Keratinocyte (primary cell): ENCODE measurements at regions not wholly inside any gene's neighbourhood (a gene's known extent, or its start where the extent isn't known, plus 50 kb on each side); places are given as distances from the start of the nearest gene placed in this dataset.

Experiments used
- DNase-seq: peaks from one replicate; pipeline ENCODE4 v3.0.0-alpha.2; 2011; ENCODE audit warnings: low read depth, missing footprints, low spot score
- FAIRE-seq: peaks from 2 replicates; lab custom pipeline; 2011; peaks lifted over from hg19 to GRCh38; lab: Jason Lieb, UNC
- H2AFZ ChIP-seq: 2 replicates; pipeline ENCODE4 v1.6.0; 2012; ENCODE audit warnings: low read length, control low read depth, inconsistent platforms; ENCODE audit not compliant: control insufficient read depth
- H3K27ac ChIP-seq: 2 replicates; pipeline ENCODE4 v1.5.1; 2011; ENCODE audit warnings: low read length; ENCODE audit not compliant: control insufficient read depth, insufficient read depth
- H3K27me3 ChIP-seq: 3 replicates; pipeline ENCODE4 v1.6.0; 2011; ENCODE audit warnings: low read length; ENCODE audit not compliant: control insufficient read depth, insufficient read depth; ENCODE audit errors: extremely low read depth
- H3K36me3 ChIP-seq, 2 experiments: 2 replicates in 1 of 2; 3 replicates in 1 of 2; pipeline ENCODE4 v1.5.1; 2011; ENCODE audit warnings: low read length in 2 of 2, mild to moderate bottlenecking in 1 of 2; ENCODE audit not compliant: control insufficient read depth in 2 of 2, insufficient read depth in 2 of 2; ENCODE audit errors: extremely low read depth in 1 of 2
- H3K4me1 ChIP-seq: 3 replicates; pipeline ENCODE4 v1.5.1; 2011; ENCODE audit warnings: low read length; ENCODE audit not compliant: control insufficient read depth, insufficient read depth; ENCODE audit errors: extremely low read depth
- H3K4me2 ChIP-seq: 3 replicates; pipeline ENCODE4 v1.6.0; 2011; ENCODE audit warnings: low read depth, low read length; ENCODE audit not compliant: control insufficient read depth, insufficient read depth; ENCODE audit errors: extremely low read depth
- H3K4me3 ChIP-seq, 3 experiments: fragments of 200-600 bp in 1 of 3; sonication (generic) in 1 of 3; 2 replicates in 2 of 3; 3 replicates in 1 of 3; pipeline ENCODE4 v1.5.1; 2011 to 2016; ENCODE audit warnings: low read length in 3 of 3, mild to moderate bottlenecking in 3 of 3, control low read depth in 2 of 3, inconsistent platforms in 1 of 3, low read depth in 1 of 3, mixed read lengths in 1 of 3, mixed run types in 1 of 3, moderate library complexity in 1 of 3; ENCODE audit not compliant: control insufficient read depth in 2 of 3, insufficient read depth in 2 of 3; ENCODE audit errors: extremely low read depth in 1 of 3
- H3K79me2 ChIP-seq: 2 replicates; pipeline ENCODE4 v1.6.0; 2012; ENCODE audit warnings: low read length; ENCODE audit not compliant: control insufficient read depth, insufficient read depth
- H3K9ac ChIP-seq: 3 replicates; pipeline ENCODE4 v1.6.0; 2011; ENCODE audit warnings: low read length; ENCODE audit not compliant: control insufficient read depth, insufficient read depth; ENCODE audit errors: extremely low read depth
- H3K9me1 ChIP-seq: 3 replicates; pipeline ENCODE4 v1.6.0; 2011; ENCODE audit warnings: low read length; ENCODE audit not compliant: control insufficient read depth, insufficient read depth; ENCODE audit errors: extremely low read depth
- H3K9me3 ChIP-seq: 2 replicates; pipeline ENCODE4 v1.5.1; 2012; ENCODE audit warnings: low read depth, low read length; ENCODE audit not compliant: control insufficient read depth
- H4K20me1 ChIP-seq: 3 replicates; pipeline ENCODE4 v1.6.0; 2011; ENCODE audit warnings: low read length; ENCODE audit not compliant: control insufficient read depth, insufficient read depth; ENCODE audit errors: extremely low read depth
- CTCF ChIP-seq, 3 experiments: IDR thresholded peaks in 1 of 3; conservative IDR thresholded peaks in 1 of 3; optimal IDR thresholded peaks in 1 of 3; 2 replicates in 2 of 3; 3 replicates in 1 of 3; pipeline versions ENCODE3 to v1.5.1; 2011; ENCODE audit warnings: low read length in 3 of 3, mild to moderate bottlenecking in 3 of 3, moderate library complexity in 2 of 3, control low read depth in 1 of 3, inconsistent platforms in 1 of 3; ENCODE audit not compliant: insufficient read depth in 2 of 3; ENCODE audit errors: extremely low read depth in 1 of 3
- EZH2 ChIP-seq: IDR thresholded peaks from one replicate; pipeline ENCODE4 v1.6.1; 2012; ENCODE audit warnings: inconsistent platforms, mild to moderate bottlenecking, low read length, moderate library complexity
- dilution Hi-C: fragments of 300-500 bp; cut with MboI; formaldehyde crosslinking; loops from one replicate; pipeline ENCODE4 v1.7.0; 2020; ENCODE audit warnings: low sequenced_read_pairs; ENCODE audit not compliant: extremely low pct_ligation_motif_present

- Histone ChIP-seq H3K9me3 (peaks cover 2% of the 10 kb centered on the region), H3K79me2 (no peaks in the 10 kb centered on the region), H3K4me2 (no peak overlapping the region), H3K27me3 (no peaks in the 10 kb centered on the region), H3K4me3 (no peak overlapping the region), H3K9ac (no peak overlapping the region), H3K27ac (no peak overlapping the region), H4K20me1 (no peaks in the 10 kb centered on the region), H3K9me1 (no peaks in the 10 kb centered on the region), H2AFZ (no peak overlapping the region), H3K36me3 (no peaks in the 10 kb centered on the region), H3K4me1 (peaks cover 7% of the 10 kb centered on the region)
- dilution Hi-C loops = no loop called here
- no peak for FAIRE-seq
- TF ChIP-seq EZH2 (no peak), CTCF (optimal IDR thresholded peaks at IDR 0.05 in 1 of 3, IDR thresholded peaks at IDR 0.05 in 1 of 3, conservative IDR thresholded peaks at IDR 0.05 in 1 of 3; ENCODE audit: extremely low read depth in 1 of 3, insufficient read depth in 2 of 3, low read length in 3 of 3) (no peak)
- no peak for DNase-seq
These were observed 319.2 kb upstream of the ADGRL4 start for GRCh38 chr1:79325705-79326104.

DNA sequence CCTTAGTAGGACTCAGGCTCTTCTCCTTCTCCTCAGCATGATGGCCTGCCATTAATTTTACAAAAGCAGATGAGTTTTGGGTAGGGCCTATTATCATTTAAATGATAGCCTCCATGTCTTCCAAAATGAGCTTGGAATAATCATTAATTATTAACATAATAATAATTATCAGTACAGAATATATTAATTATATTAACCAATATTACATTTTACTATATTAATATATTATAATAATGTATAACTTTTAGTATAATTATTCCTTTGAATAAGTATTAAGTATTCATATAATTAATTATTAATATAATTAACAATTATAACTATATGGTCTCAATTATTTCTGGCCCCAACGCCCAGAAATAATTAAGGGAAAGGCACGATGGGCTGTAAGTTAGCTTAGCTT, 318.6 kb upstream of the ADGRL4 start:
- H3K9me1 ChIP-seq = no peaks in the 10 kb centered on the region
- no peaks in the 10 kb centered on the region for H3K27me3 ChIP-seq
- H3K36me3 ChIP-seq = no peaks in the 10 kb centered on the region
- no peak overlapping the region for H3K27ac ChIP-seq
- no peaks in the 10 kb centered on the region for H3K79me2 ChIP-seq
- FAIRE-seq (no peak), DNase-seq (no peak)
- no peaks in the 10 kb centered on the region for H4K20me1 ChIP-seq
- TF ChIP-seq EZH2 (no peak), CTCF (optimal IDR thresholded peaks at IDR 0.05 in 1 of 3, IDR thresholded peaks at IDR 0.05 in 1 of 3, conservative IDR thresholded peaks at IDR 0.05 in 1 of 3; ENCODE audit: extremely low read depth in 1 of 3, insufficient read depth in 2 of 3, low read length in 3 of 3) (no peak)
- H2AFZ ChIP-seq = no peak overlapping the region
- dilution Hi-C loops = no loop called here
- H3K4me3 ChIP-seq = no peak overlapping the region
- no peak overlapping the region for H3K4me2 ChIP-seq
- H3K4me1 ChIP-seq = peaks cover 7% of the 10 kb centered on the region
- H3K9ac ChIP-seq = no peak overlapping the region
- peaks cover 2% of the 10 kb centered on the region for H3K9me3 ChIP-seq
